NCI-H1417 (cell line): ENCODE measurements at regions not wholly inside any gene's neighbourhood (a gene's known extent, or its start where the extent isn't known, plus 50 kb on each side); places are given as distances from the start of the nearest gene placed in this dataset.
A peak's percentile ranks its signal among the peaks of the same experiment; 100 is the strongest.

Experiments
- DNase-seq, 3 experiments: peaks; one replicate each; lab custom pipeline; 2025; lab: John Stamatoyannopoulos, UW

- no peak for DNase-seq
Observed at GRCh38 chr1:170313306-170313705, 167.5 kb downstream of the NTMT2 start.

GRCh38 chr1:170316270-170316669 lies 170.5 kb downstream of the NTMT2 start:
- DNase-seq: no peak

GRCh38 chr1:170318141-170318540 lies 172.4 kb downstream of the NTMT2 start:
- DNase-seq: no peak

GRCh38 chr1:170318736-170319135 lies 173.0 kb downstream of the NTMT2 start:
- no peak for DNase-seq

- DNase-seq: no peak
Observed at GRCh38 chr1:170321113-170321512, 175.4 kb downstream of the NTMT2 start.

GRCh38 chr1:170326186-170326585 lies 180.4 kb downstream of the NTMT2 start:
- DNase-seq: no peak

- DNase-seq: no peak
Observed at GRCh38 chr1:170332801-170333200, 187.0 kb downstream of the NTMT2 start.

GRCh38 chr1:170337413-170337994 lies 191.7 kb downstream of the NTMT2 start:
- no peak for DNase-seq

GRCh38 chr1:170339534-170339933 lies 192.4 kb upstream of the GORAB start:
- DNase-seq: no peak

- DNase-seq: no peak
Observed at GRCh38 chr1:170340308-170340707, 191.7 kb upstream of the GORAB start.

GRCh38 chr1:170351366-170351946 lies 180.5 kb upstream of the GORAB start:
- DNase-seq: peak in 1 of 3 experiments; percentile 26

- DNase-seq: no peak
Observed at GRCh38 chr1:170354246-170354645, 177.7 kb upstream of the GORAB start.

GRCh38 chr1:170354690-170355089 lies 177.3 kb upstream of the GORAB start:
- no peak for DNase-seq

- no peak for DNase-seq
Observed at GRCh38 chr1:170355267-170355801, 176.6 kb upstream of the GORAB start.

- DNase-seq: no peak
Observed at GRCh38 chr1:170356585-170356984, 175.4 kb upstream of the GORAB start.

GRCh38 chr1:170357750-170358149 lies 174.2 kb upstream of the GORAB start:
- no peak for DNase-seq

GRCh38 chr1:170360601-170361000 lies 171.4 kb upstream of the GORAB start:
- DNase-seq: no peak

GRCh38 chr1:170365331-170365730 lies 166.6 kb upstream of the GORAB start:
- DNase-seq: no peak

- no peak for DNase-seq
Observed at GRCh38 chr1:170366980-170367379, 165.0 kb upstream of the GORAB start.

- DNase-seq: no peak
Observed at GRCh38 chr1:170367615-170368014, 164.4 kb upstream of the GORAB start.

- DNase-seq: no peak
Observed at GRCh38 chr1:170369000-170369399, 163.0 kb upstream of the GORAB start.

GRCh38 chr1:170369417-170369816 lies 162.5 kb upstream of the GORAB start:
- no peak for DNase-seq

GRCh38 chr1:170370087-170370486 lies 161.9 kb upstream of the GORAB start:
- DNase-seq: no peak
